ENCODE measurements at regions not wholly inside any gene's neighbourhood (a gene's known extent, or its start where the extent isn't known, plus 50 kb on each side); places are given as distances from the start of the nearest gene placed in this dataset.

DNA sequence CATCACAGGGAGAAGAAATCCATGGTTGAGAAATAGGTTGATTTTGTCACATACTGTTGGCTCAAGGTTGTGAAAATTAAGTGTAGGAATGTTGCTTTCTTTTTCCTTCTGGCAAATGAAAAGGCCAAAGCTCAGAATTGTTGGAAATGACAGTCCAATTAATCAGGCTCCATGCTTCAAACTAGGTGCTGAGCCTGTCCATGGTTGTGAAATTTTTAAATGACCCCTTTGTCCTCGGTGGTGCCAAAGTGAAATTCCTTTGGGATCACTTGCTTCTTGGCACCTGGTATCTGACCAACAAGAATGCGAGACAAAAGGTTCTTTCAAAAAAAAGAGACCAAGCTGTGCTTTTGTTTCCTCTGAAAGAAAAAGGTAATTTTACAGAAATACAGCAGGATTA, 451.9 kb downstream of the ETS1 start:
- no peaks in the 10 kb centered on the region for H3K36me3 ChIP-seq (replicated peaks in 1 of 2; ENCODE audit: control extremely low read depth in 1 of 2, control insufficient read depth in 1 of 2, extremely low read depth in 1 of 2, insufficient read depth in 2 of 2, low read length in 1 of 2)
- no peak for DNase-seq
- H3K4me2 ChIP-seq (replicated peaks; ENCODE audit: low read depth, low read length, poor library complexity, severe bottlenecking) = no peak overlapping the region
- no peaks in the 10 kb centered on the region for H3K79me2 ChIP-seq (ENCODE audit: control insufficient read depth, insufficient read depth, low read length)
- CTCF ChIA-PET = interaction anchor here (1.6 kb wide), 1 partner anchor 22 kb away, joined by 5 read pairs; no protein-coding TSS in a partner anchor
- WGBS (ENCODE audit: insufficient coverage) = 70% methylated on average over 2 of the region's 2 CpGs
- no peak overlapping the region for H3K27ac ChIP-seq (ENCODE audit: low read length in 2 of 2)
- no peaks in the 10 kb centered on the region for H3K9me3 Mint-ChIP-seq (ENCODE audit: insufficient read depth)
- POLR2A ChIA-PET = no interaction called here
- H3K4me1 Mint-ChIP-seq = no peaks in the 10 kb centered on the region
- H3K4me3 Mint-ChIP-seq = no peak overlapping the region
- no peak for ATAC-seq (ENCODE audit: low read depth)
- H4K20me1 ChIP-seq (ENCODE audit: control insufficient read depth, insufficient read depth, low read length, poor library complexity, severe bottlenecking) = no peaks in the 10 kb centered on the region
- intact Hi-C loops (cut with micrococcal nuclease) = no loop called here
- TF ChIP-seq, protein P1, sequence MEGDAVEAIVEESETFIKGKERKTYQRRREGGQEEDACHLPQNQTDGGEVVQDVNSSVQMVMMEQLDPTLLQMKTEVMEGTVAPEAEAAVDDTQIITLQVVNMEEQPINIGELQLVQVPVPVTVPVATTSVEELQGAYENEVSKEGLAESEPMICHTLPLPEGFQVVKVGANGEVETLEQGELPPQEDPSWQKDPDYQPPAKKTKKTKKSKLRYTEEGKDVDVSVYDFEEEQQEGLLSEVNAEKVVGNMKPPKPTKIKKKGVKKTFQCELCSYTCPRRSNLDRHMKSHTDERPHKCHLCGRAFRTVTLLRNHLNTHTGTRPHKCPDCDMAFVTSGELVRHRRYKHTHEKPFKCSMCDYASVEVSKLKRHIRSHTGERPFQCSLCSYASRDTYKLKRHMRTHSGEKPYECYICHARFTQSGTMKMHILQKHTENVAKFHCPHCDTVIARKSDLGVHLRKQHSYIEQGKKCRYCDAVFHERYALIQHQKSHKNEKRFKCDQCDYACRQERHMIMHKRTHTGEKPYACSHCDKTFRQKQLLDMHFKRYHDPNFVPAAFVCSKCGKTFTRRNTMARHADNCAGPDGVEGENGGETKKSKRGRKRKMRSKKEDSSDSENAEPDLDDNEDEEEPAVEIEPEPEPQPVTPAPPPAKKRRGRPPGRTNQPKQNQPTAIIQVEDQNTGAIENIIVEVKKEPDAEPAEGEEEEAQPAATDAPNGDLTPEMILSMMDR (IDR thresholded peaks at IDR 0.05) = no peak
- no peak for TF ChIP-seq EZH2 (IDR thresholded peaks at IDR 0.05; ENCODE audit: borderline replicate concordance, insufficient read depth, low read depth, low read length, poor library complexity, severe bottlenecking)
- no peak overlapping the region for H3K9ac ChIP-seq (ENCODE audit: low read length)
- peaks cover 42% of the 10 kb centered on the region for H3K27me3 Mint-ChIP-seq
- no peaks in the 10 kb centered on the region for H3K4me1 ChIP-seq (ENCODE audit: control insufficient read depth in 2 of 2, insufficient read depth in 2 of 2, low read length in 2 of 2)
- no peak overlapping the region for H3K4me3 ChIP-seq (ENCODE audit: control extremely low read depth in 1 of 5, extremely low read depth in 1 of 5, insufficient read depth in 1 of 5, low read depth in 2 of 5, low read length in 4 of 5)
- H3K27ac Mint-ChIP-seq = no peak overlapping the region
- no peaks in the 10 kb centered on the region for H3K9me3 ChIP-seq (ENCODE audit: control extremely low read depth in 1 of 3, control insufficient read depth in 2 of 3, insufficient read depth in 1 of 3, low read length in 2 of 3)
- no peak overlapping the region for H2AFZ ChIP-seq (ENCODE audit: insufficient read depth, low read depth, low read length, poor library complexity, severe bottlenecking)
- H3K27me3 ChIP-seq (replicated peaks in 1 of 4; ENCODE audit: control extremely low read depth in 1 of 4, control insufficient read depth in 3 of 4, insufficient read depth in 4 of 4, low read length in 3 of 4) = peaks cover 0 to 13% (median 2%) of the 10 kb centered on the region in 4 experiments

GRCh38 chr11:128133501-128133900, 453.9 kb downstream of the ETS1 start:
- ChIA-PET POLR2A (no interaction called here), CTCF (interaction anchor here (1.1 kb wide), 1 partner anchor 26 kb away, joined by 4 read pairs; no protein-coding TSS in a partner anchor)
- no peak overlapping the region for H3K9ac ChIP-seq (ENCODE audit: low read length)
- no peaks in the 10 kb centered on the region for H3K79me2 ChIP-seq (ENCODE audit: control insufficient read depth, insufficient read depth, low read length)
- H3K4me3 ChIP-seq (ENCODE audit: control extremely low read depth in 1 of 5, extremely low read depth in 1 of 5, insufficient read depth in 1 of 5, low read depth in 2 of 5, low read length in 4 of 5) = no peak overlapping the region
- Mint-ChIP-seq H3K27me3 (peaks cover 35% of the 10 kb centered on the region), H3K4me3 (no peak overlapping the region), H3K4me1 (no peaks in the 10 kb centered on the region), H3K9me3 (ENCODE audit: insufficient read depth) (no peaks in the 10 kb centered on the region), H3K27ac (no peak overlapping the region)
- no peak for DNase-seq
- H4K20me1 ChIP-seq (ENCODE audit: control insufficient read depth, insufficient read depth, low read length, poor library complexity, severe bottlenecking) = no peaks in the 10 kb centered on the region
- H3K4me2 ChIP-seq (replicated peaks; ENCODE audit: low read depth, low read length, poor library complexity, severe bottlenecking) = no peak overlapping the region
- H3K27me3 ChIP-seq (replicated peaks in 1 of 4; ENCODE audit: control extremely low read depth in 1 of 4, control insufficient read depth in 3 of 4, insufficient read depth in 4 of 4, low read length in 3 of 4) = peaks cover 0 to 9% (median 2%) of the 10 kb centered on the region in 4 experiments
- ATAC-seq (ENCODE audit: low read depth) = no peak
- intact Hi-C loops (cut with micrococcal nuclease) = no loop called here
- H3K27ac ChIP-seq (ENCODE audit: low read length in 2 of 2) = no peak overlapping the region
- no peaks in the 10 kb centered on the region for H3K36me3 ChIP-seq (replicated peaks in 1 of 2; ENCODE audit: control extremely low read depth in 1 of 2, control insufficient read depth in 1 of 2, extremely low read depth in 1 of 2, insufficient read depth in 2 of 2, low read length in 1 of 2)
- H2AFZ ChIP-seq (ENCODE audit: insufficient read depth, low read depth, low read length, poor library complexity, severe bottlenecking) = no peak overlapping the region
- TF ChIP-seq EZH2 (IDR thresholded peaks at IDR 0.05; ENCODE audit: borderline replicate concordance, insufficient read depth, low read depth, low read length, poor library complexity, severe bottlenecking) = no peak
- TF ChIP-seq, protein P1 (IDR thresholded peaks at IDR 0.05) = no peak
- 78% methylated on average over 1 of the region's 3 CpGs for WGBS (ENCODE audit: insufficient coverage)
- no peaks in the 10 kb centered on the region for H3K4me1 ChIP-seq (ENCODE audit: control insufficient read depth in 2 of 2, insufficient read depth in 2 of 2, low read length in 2 of 2)
- H3K9me3 ChIP-seq (ENCODE audit: control extremely low read depth in 1 of 3, control insufficient read depth in 2 of 3, insufficient read depth in 1 of 3, low read length in 2 of 3) = no peaks in the 10 kb centered on the region

Measured in B cell (primary cell).